Kidney capillary endothelial cell (primary cell): ENCODE measurements at regions not wholly inside any gene's neighbourhood (a gene's known extent, or its start where the extent isn't known, plus 50 kb on each side); places are given as distances from the start of the nearest gene placed in this dataset.

Source experiments
- DNase-seq: peaks from one replicate; pipeline ENCODE4 v3.0.0-alpha.2; 2018; ENCODE audit warnings: low spot score

DNA sequence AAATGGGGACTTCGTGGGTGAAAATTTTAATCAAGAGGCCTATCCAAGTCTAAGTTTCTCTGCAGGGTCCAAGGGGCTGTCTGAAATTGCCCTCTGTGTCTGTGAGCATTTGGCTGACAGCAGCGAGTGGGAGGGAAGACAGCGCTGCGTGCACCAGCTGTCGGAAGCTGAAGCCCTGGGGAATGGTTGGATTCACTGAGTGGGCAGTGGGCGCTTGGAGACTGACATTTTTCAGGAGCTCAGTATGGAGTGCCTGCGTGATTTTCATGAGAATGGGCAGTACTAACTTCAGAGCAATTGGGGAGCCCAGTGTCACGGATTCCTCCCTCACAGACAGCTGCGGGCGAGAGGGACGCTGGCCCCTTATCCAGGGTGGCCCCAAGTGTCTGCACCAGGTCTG, 388.8 kb upstream of the B3GAT1 start:
- DNase-seq = no peak

DNA sequence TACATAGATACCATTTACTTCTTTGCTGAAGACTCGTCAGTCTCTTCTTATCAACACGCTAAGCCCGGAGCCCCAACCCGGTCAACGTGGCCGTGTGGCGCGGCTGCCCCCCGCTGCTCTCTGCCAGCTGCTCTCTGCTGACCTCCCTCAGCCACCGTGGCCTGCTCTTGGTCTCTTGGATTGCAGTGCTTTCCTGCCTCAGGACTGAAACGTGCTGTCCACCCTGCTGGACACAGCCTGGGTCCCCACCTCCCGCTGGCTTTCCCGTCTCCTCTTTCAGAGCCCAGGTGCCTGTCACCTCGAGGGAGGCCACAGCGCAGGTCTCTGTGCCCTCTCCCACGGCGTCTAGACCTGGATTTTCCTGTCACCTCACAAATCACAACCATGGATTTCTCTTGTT, 388.1 kb upstream of the B3GAT1 start:
- no peak for DNase-seq

DNA sequence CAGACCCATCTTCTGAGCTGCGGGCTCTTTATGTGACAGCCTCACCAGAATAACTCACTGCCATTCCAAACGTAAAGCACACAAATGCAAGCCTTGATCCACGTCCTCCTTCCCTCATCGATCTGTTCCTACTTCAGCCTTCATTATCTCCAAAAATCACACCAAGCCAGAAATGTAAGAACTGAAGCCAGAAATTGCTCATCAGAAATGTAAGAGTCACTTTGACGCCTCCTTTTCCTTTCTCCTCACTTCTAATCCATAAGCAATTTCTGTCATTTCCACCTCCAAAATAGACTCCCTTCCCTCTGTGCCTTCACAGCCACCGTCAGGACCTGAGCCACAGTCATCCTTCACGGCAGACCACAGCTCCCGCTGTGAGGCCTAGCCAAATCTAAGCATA, 387.3 kb upstream of the B3GAT1 start:
- no peak for DNase-seq

DNA sequence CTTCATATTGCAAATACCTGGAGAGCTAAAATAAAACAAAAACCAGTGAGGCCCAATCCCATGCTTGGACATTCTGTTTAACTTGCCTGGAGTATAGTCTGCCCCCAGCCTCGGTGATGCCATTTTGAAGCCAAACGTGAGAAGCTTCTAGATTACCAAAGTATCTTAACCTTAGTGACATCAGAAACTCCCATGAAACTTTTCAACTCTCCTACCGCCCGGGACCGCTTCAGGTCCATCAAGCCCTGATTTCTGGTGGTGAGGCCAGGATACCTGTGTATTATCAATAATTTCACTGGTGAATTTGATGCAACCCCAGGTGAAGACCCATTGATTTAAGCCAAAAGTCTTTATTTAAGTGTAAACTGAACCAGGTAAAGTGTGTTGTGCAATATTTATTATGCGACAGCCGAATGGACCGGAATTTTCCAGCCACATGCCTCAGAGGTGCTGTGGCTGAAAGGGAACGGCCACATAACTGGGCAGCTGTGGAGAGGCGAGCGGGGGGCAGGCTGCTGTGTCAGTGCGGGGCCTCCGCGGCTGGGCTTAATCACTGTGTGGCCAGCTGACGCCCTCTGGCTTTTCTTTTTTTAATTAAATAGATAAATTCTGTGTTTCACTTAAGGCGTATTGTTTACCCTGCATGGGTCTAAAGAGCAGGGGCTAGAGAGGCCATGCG, 385.5 kb upstream of the B3GAT1 start:
- no peak for DNase-seq

- DNase-seq = no peak
Observed at GRCh38 chr11:134795017-134795416, 383.0 kb upstream of the B3GAT1 start.

- no peak for DNase-seq
Observed at GRCh38 chr11:134794192-134794591, 382.1 kb upstream of the B3GAT1 start.

- no peak for DNase-seq
Observed at GRCh38 chr11:134792677-134793076, 380.6 kb upstream of the B3GAT1 start.

- no peak for DNase-seq
Observed at GRCh38 chr11:134792044-134792443, 380.0 kb upstream of the B3GAT1 start.

DNA sequence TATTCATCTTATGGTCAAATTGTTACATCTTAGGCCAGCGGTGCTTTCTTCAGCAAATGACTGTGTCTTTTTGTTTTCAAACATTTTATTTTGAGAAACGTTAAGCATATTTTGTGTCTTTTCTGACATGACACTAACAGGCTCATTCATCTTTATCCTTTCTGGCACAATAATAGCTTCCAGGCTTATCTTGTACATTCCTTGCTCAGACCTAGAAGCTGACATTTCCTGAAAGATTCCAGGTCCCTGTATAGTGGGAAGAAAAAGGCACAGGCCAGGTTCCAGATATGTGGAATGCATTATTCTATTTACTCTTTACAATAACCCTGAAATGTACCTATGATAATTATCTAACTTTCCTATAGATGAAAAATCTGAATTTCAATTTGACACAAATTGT, 379.1 kb upstream of the B3GAT1 start:
- no peak for DNase-seq

DNA sequence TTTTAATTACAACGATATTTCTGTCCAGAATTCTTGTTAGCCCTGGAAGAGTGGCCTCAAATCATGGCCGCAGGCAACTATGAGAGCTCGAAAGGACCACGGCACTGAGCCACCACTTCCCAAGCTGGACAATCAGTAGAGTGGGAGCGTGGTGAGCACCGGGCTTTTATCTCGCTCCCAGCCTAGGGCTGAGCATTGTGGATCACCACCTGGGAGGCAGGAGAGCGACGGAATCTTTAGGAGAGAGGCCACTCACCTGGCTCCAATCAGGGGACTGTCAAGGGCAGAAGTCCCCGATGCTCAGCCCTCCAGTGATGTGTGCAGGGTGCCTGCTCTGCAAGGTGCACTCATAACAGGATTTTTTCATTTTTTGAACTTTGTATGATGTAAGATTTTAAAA, 377.1 kb upstream of the B3GAT1 start:
- DNase-seq = no peak

- no peak for DNase-seq
Observed at GRCh38 chr11:134786636-134787035, 374.6 kb upstream of the B3GAT1 start.

DNA sequence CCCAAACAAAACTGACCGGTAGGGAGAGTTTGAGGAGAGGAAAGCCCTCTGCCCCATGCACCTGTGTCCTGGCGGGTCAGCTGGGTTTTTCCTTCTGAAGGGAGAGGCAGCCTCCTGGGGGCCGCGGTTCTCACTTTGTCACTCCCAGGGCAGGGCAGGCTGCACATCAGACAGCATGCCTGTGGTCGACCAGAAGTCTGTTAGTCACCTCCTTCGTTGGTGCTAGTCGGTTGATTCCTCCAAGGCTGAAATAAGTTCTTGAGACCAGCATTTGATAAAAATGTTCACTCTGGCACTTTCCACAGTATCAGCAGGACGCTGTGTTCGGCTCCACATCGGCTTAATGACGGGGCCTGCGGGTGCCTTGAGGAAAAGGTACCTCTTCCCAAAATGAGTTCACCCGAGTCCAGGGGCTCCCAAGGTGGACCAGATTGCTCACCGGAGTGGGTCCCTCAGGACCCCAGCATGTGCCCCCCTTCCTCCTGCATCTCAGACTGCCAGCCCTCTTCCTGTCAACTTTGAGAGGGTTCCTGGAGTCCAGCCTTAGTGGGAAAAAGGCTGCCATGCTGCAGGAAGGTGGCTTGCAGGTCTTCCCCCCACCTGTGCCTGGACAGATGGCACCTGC, 373.7 kb upstream of the B3GAT1 start:
- DNase-seq = no peak

DNA sequence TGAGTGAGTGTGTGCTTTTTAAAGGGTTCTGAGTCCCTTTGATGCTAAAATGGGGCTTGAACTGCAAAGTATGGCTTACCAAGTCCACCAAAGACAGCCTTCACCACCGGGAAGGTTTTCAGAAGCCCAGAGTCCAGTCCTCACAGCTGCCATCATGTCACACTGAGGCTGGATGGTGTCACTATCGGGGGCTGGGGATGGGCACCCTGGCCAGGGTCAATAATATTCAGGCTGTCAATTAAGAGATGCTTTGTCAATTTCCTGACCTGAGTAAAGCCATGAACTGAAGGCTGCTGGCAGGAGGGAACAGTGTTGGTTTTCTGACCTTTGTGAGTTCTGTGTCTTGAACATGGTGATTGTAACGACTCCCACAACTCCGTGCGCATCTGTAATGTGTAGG, 373.0 kb upstream of the B3GAT1 start:
- no peak for DNase-seq

DNA sequence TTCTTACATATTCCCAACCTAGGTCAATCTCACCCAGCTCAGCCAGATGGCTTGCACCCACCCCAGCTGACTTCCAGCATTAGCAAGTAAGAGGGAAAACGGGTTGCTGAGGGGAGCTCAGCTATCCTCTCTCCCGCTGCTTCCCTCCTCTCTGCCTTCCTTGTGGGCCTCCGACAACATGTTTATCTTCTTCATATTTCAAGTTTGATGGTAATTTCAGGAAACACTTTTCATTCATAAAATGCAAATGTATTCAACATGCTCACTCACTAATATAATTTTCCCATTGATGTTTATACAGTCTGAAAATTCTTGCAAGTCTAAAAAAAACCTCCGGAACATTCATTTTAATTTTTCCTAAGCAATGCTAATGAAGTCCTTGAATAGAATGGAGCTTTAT, 372.5 kb upstream of the B3GAT1 start:
- no peak for DNase-seq

DNA sequence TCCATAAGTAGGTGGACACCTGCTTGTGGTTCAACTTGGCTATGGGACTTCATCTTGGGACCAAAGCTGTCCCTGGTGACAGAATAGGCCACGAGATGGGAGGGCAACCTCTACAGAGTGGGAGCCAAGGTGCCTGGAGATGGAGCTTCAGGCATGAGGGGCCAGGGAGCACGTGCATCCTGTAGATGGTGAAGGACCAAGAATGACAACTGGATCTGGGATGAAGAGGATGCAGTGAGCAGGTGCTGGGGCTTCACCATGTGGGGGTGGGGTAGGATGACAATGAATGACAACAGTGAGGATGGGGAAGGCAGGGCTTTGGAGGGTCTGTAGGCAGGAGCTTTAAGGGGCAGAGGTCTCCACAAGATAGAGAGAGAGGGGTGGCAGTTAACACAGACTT, 372.0 kb upstream of the B3GAT1 start:
- no peak for DNase-seq

DNA sequence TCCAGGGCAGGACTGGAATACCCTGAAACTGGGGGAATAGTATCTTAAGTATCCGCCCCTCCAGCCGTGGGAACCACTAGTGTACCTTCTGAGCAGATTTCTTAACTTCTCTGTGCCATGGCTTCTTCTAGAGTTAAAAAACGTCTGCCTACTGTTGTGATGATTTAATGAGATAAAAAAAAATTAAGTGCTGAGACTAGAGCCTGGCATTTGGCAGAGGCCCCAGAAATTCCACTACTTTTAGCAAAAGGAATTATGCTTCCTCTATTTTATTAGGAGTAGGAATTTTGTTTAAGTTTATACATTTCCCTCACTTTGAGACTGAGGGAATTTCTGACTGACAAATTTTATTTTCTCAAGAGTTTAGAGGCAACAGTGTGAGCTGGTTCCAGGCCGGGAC, 371.2 kb upstream of the B3GAT1 start:
- no peak for DNase-seq

DNA sequence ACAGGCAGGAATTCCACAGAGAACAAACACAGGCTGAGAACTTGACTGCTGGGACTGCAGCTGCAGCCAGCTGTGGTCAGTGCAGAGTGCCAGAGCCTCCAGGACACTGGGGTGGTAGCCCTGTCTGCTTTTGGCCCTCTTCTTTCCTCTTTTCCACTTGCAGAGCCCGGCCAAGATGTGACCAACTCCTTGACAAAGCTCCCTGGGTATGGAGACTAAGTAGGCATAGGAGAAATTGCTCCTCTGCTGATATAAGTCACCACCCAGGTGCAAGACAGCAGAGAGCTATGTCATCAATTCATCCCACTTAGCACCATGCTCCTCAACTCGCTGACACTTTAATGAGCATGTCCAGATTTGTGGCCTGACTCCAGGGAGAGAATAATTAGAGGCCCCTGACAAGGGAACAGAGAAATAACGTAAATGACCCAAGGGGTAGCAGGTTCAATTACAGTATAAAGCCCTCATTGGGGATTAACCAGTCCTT, 369.4 kb upstream of the B3GAT1 start:
- DNase-seq = no peak

GRCh38 chr11:134780486-134781147, 368.6 kb upstream of the B3GAT1 start:
- no peak for DNase-seq

- no peak for DNase-seq
Observed at GRCh38 chr11:134779179-134779578, 367.1 kb upstream of the B3GAT1 start.

GRCh38 chr11:134768463-134768862, 356.4 kb upstream of the B3GAT1 start:
- DNase-seq = no peak

DNA sequence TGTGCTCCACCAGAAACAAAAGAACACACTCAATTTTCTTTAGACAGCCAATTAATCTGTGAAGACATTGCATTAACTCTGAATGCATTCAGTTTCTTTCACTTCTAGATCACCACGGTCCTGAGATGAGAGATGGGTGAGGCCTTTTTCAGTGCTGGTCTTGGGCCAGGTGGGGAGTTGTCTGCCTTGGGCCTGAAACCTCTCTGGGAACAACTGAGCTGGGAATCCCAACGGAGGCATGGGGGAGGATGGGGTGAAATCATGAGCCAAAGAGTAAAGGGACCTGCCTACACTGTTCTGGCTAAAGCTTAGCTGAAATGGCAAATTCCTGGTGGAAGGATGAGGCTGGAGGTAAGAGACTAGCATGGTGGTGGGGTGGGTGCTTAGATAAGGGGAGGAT, 353.5 kb upstream of the B3GAT1 start:
- DNase-seq = no peak

- DNase-seq = no peak
Observed at GRCh38 chr11:134764966-134765365, 352.9 kb upstream of the B3GAT1 start.

DNA sequence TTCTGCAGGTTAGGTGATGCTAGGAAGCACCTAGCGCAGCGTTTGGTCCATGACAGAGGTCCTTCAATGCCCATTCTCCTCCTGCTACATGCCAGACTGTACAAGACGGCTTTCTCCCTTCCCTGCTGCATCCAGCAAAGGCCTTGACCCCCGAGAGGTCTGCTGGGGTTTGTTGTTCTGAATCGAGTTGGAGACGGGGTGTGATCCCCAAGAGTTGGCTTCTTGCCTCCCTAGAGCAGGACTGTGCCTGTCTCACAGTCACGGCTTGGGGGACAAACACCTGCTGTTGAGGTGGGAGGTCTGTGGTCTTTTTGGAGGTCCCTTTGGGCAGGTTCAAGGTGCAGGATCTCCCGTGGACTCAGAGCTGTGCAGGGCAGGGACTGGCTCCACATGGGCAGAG, 352.3 kb upstream of the B3GAT1 start:
- no peak for DNase-seq

- no peak for DNase-seq
Observed at GRCh38 chr11:134763030-134763388, 351.0 kb upstream of the B3GAT1 start.
